Gastrocnemius medialis (tissue), 4 donors: ENCODE measurements at regions not wholly inside any gene's neighbourhood (a gene's known extent, or its start where the extent isn't known, plus 50 kb on each side); places are given as distances from the start of the nearest gene placed in this dataset.

Source experiments
- CTCF ChIP-seq, 5 experiments: fragments of 450-650 bp in 3 of 5; fragments of 200-600 bp in 2 of 5; sonication (generic) in 2 of 5; IDR thresholded peaks in 4 of 5; conservative IDR thresholded peaks in 1 of 5; 1 replicate in 4 of 5; 2 replicates in 1 of 5; pipeline ENCODE4 v1.5.1; 2016 to 2019; ENCODE audit warnings: antibody characterized with exemption in 5 of 5, mild to moderate bottlenecking in 3 of 5, moderate library complexity in 3 of 5
- POLR2A ChIP-seq, 2 donors: fragments of 450-650 bp; IDR thresholded peaks; one replicate each; pipeline ENCODE4 v1.6.1; 2017; ENCODE audit warnings: antibody characterized with exemption in 2 of 2, mild to moderate bottlenecking in 2 of 2, moderate library complexity in 2 of 2

DNA sequence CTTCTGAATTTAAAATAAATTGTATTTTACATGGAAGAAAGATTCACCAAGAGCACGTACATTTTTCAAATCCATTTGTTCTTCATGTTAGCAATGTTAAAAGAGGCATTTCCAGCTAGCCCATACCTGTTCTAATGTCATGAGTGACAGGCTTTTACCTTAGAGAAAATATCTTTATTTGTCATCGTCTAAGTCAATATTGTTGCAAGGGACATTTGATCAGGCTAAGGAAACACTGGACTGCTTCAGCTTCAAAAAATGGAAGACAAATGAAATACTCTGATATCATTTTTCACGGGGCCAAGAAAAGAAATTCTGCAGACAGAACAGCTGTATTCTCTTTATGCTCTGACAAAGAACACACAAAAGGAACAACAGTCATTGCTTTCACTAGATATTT lies 207.7 kb downstream of the RCHY1 start:
- TF ChIP-seq POLR2A (IDR thresholded peaks at IDR 0.05) (no peak), CTCF (IDR thresholded peaks at IDR 0.05 in 4 of 5, conservative IDR thresholded peaks at IDR 0.05 in 1 of 5) (no peak)
